ENCODE measurements at regions not wholly inside any gene's neighbourhood (a gene's known extent, or its start where the extent isn't known, plus 50 kb on each side); places are given as distances from the start of the nearest gene placed in this dataset.

DNA sequence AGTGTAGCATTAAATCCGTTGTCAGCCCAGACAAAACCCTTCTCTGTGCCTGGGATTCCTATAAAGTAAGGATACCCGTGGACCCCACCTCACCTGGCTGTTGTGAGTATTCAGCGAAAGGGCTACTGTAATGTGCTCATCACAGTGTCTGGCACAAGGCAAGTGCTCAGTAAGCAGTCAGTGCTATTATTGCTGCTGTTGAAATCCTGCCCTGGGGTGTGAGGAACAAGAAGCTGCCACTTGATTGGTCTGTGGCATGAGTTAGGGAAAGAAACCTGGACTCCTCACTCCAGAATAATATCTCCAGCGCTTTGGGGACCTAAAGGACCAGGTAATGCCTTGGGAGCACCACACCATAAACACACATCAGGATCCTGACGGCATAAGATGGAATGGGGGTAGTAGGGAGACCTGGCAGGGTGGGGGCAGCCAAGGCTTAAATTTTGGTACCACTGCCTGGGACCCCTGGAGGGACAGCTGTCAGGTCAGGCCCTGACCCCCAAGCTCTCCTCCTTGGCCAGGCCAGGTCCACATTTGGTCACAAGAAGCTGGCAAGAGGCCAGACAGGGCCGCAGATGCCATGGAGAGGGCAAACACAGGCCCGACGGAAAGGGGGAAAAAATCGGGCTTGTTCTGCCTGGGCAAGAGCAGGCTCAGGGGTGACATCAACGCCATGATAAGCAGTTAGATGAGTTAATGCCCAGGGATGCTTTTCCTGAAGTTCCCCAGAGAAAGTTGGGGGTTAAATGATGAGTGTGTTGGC is 66.5 kb downstream of the MRPL14 start:
- TF ChIP-seq, protein P1, sequence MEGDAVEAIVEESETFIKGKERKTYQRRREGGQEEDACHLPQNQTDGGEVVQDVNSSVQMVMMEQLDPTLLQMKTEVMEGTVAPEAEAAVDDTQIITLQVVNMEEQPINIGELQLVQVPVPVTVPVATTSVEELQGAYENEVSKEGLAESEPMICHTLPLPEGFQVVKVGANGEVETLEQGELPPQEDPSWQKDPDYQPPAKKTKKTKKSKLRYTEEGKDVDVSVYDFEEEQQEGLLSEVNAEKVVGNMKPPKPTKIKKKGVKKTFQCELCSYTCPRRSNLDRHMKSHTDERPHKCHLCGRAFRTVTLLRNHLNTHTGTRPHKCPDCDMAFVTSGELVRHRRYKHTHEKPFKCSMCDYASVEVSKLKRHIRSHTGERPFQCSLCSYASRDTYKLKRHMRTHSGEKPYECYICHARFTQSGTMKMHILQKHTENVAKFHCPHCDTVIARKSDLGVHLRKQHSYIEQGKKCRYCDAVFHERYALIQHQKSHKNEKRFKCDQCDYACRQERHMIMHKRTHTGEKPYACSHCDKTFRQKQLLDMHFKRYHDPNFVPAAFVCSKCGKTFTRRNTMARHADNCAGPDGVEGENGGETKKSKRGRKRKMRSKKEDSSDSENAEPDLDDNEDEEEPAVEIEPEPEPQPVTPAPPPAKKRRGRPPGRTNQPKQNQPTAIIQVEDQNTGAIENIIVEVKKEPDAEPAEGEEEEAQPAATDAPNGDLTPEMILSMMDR (IDR thresholded peaks at IDR 0.05; ENCODE audit: extremely low read depth, low read depth, low read length), result no peak
- H3K27ac ChIP-seq (ENCODE audit: low read depth, low read length), result peak overlapping the region; percentile 99

DNA sequence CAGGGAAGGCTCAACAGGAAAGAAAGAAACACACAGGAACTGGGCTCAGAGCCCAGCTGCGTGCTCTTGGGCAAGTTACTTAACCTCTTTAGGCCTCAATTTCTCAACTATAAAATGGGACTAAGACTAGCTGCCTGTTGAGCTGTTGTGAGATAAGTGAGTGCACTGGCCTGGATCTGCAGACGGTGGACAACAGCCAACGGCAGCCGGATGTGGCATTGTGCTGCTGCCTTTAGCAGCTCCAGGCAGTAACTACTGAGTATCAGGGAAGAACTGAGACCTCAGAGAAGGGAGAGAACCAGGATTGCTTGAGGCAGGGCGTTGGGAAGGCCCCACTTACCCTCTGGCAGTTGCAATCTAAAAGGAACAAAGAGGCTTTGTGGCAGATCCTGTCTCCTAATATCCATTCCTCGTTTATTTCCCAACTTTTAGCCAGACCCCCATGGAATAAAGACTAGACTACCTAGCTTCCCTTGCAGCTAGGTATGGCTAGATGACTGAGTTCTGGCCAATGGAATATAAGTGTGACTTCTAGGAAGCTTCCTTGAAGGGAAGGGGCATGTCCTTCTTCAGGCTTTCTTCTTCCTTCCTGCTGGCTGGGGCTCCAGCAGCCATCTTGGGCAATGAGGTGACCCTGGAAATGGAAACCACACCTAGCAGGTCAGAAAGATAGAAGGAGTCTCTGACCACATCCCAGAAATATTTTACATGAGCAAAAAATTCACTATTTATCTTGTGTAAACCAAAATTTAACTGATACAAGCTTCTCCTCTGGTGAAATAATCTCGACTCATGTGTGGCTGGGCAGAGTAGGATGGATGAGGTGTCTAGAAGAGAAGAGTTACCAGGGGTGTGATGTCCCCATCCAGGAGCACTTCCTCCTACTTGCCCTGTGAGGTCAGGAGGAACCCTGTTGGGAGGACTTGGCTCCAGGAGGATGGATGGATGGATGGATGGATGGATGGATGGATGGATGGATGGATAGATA is 67.6 kb downstream of the MRPL14 start:
- Histone ChIP-seq H3K27ac (ENCODE audit: low read depth, low read length) (peak overlapping the region; percentile 99), H3K4me1 (ENCODE audit: insufficient read depth, low read length) (peaks cover 74% of the 10 kb centered on the region), H3K79me2 (ENCODE audit: insufficient read depth, low read length) (no peaks in the 10 kb centered on the region), H3K4me3 (ENCODE audit: insufficient read depth, low read length) (no peak overlapping the region), H3K27me3 (ENCODE audit: insufficient read depth, low read length) (no peaks in the 10 kb centered on the region), H3K4me2 (ENCODE audit: insufficient read depth, low read length) (peak overlapping the region; percentile 31), H4K20me1 (ENCODE audit: insufficient read depth, low read length) (no peaks in the 10 kb centered on the region), H3K9me3 (ENCODE audit: low read depth, low read length) (no peaks in the 10 kb centered on the region), H3K36me3 (ENCODE audit: insufficient read depth, low read length) (no peaks in the 10 kb centered on the region), H2AFZ (ENCODE audit: low read length) (no peak overlapping the region)
- peak; percentile 75 for DNase-seq (ENCODE audit: insufficient read length, low spot score, missing footprints)
- TF ChIP-seq, protein P1 (IDR thresholded peaks at IDR 0.05; ENCODE audit: extremely low read depth, low read depth, low read length), result no peak

More for the DNA sequence above, 66.5 kb downstream of the MRPL14 start:
- Histone ChIP-seq H3K27me3 (ENCODE audit: insufficient read depth, low read length) (no peaks in the 10 kb centered on the region), H3K4me3 (ENCODE audit: insufficient read depth, low read length) (no peak overlapping the region), H3K9me3 (ENCODE audit: low read depth, low read length) (no peaks in the 10 kb centered on the region), H2AFZ (ENCODE audit: low read length) (no peak overlapping the region), H3K36me3 (ENCODE audit: insufficient read depth, low read length) (no peaks in the 10 kb centered on the region), H3K4me2 (ENCODE audit: insufficient read depth, low read length) (no peak overlapping the region), H3K4me1 (ENCODE audit: insufficient read depth, low read length) (peaks cover 77% of the 10 kb centered on the region), H3K79me2 (ENCODE audit: insufficient read depth, low read length) (no peaks in the 10 kb centered on the region), H4K20me1 (ENCODE audit: insufficient read depth, low read length) (no peaks in the 10 kb centered on the region)
- no peak for DNase-seq (ENCODE audit: insufficient read length, low spot score, missing footprints)

DNA sequence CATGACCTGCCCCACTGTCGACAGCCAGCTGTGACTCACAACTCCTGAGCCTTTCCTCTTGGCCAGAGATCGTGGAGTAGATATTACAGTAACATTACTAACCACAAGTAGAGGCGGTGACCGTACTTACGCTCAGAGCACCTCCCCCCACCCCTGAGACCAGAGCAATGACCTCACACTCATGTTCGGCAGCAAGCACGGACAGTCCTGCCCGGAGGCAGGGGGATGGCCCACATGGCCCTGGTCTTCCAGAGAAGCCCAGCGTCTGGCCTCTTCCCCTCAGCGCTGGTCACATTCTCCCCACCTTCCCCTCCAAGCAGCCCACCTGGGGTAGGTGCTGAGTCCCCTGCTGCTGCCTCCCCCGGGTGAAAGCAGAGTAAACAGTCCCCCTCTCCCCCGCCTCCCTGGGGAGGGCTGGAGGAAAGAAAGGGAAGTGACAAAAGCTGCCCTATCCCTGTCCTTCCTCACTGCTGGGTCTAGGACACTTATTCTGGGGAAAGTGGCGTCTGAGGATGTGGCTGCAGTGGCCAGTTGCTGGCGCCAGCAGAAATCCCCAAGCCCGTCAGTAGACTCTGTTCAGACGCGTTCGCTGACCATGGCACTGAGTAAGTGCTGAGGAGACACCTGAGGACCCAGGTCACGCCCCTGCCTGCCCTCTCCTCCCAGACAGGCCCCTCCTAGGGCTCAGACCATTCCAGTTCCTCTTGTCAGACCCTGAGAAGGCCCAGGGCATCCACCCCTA is 68.5 kb downstream of the MRPL14 start:
- Histone ChIP-seq H3K27me3 (ENCODE audit: insufficient read depth, low read length) (no peaks in the 10 kb centered on the region), H4K20me1 (ENCODE audit: insufficient read depth, low read length) (no peaks in the 10 kb centered on the region), H3K9me3 (ENCODE audit: low read depth, low read length) (no peaks in the 10 kb centered on the region), H3K27ac (ENCODE audit: low read depth, low read length) (peak overlapping the region; percentile 99), H3K4me2 (ENCODE audit: insufficient read depth, low read length) (peak overlapping the region; percentile 31), H2AFZ (ENCODE audit: low read length) (no peak overlapping the region), H3K36me3 (ENCODE audit: insufficient read depth, low read length) (no peaks in the 10 kb centered on the region), H3K4me1 (ENCODE audit: insufficient read depth, low read length) (peaks cover 76% of the 10 kb centered on the region), H3K79me2 (ENCODE audit: insufficient read depth, low read length) (no peaks in the 10 kb centered on the region), H3K4me3 (ENCODE audit: insufficient read depth, low read length) (peak overlapping the region; percentile 10)
- DNase-seq (ENCODE audit: insufficient read length, low spot score, missing footprints), result peak; percentile 97
- TF ChIP-seq, protein P1 (IDR thresholded peaks at IDR 0.05; ENCODE audit: extremely low read depth, low read depth, low read length), result no peak

All from osteoblast (primary cell).